Liver (tissue), 7 donors: ENCODE measurements at regions not wholly inside any gene's neighbourhood (a gene's known extent, or its start where the extent isn't known, plus 50 kb on each side); places are given as distances from the start of the nearest gene placed in this dataset.
"Not testable (repeated sequence)": the region's sequence is repeated elsewhere in the genome, so short reads cannot be mapped to it uniquely, and the experiment has no call there.

ENCODE experiments used
- DNase-seq: peaks from one replicate; pipeline ENCODE4 v3.0.0-alpha.2; 2017; ENCODE audit warnings: low spot score
- H3K27ac ChIP-seq, 2 donors: one replicate each; pipeline ENCODE4 v1.7.0; 2013; ENCODE audit warnings: inconsistent platforms in 2 of 2, low read length in 2 of 2, control low read depth in 1 of 2, low read depth in 1 of 2, mild to moderate bottlenecking in 1 of 2
- H3K27me3 ChIP-seq, 4 donors: one replicate each; pipeline versions ENCODE4 v1.6.1 to v1.7.0; 2013; ENCODE audit warnings: low read length in 3 of 4, inconsistent platforms in 1 of 4, mild to moderate bottlenecking in 1 of 4, moderate library complexity in 1 of 4; ENCODE audit not compliant: control insufficient read depth in 4 of 4, insufficient read depth in 4 of 4
- H3K36me3 ChIP-seq, 4 donors: one replicate each; pipeline versions ENCODE4 v1.6.1 to v1.7.0; 2013; ENCODE audit warnings: low read length in 3 of 4, mild to moderate bottlenecking in 3 of 4, low read depth in 1 of 4, moderate library complexity in 1 of 4; ENCODE audit not compliant: control insufficient read depth in 4 of 4, insufficient read depth in 3 of 4
- H3K4me1 ChIP-seq, 4 donors: one replicate each; pipeline versions ENCODE4 v1.6.1 to v1.7.0; 2013; ENCODE audit warnings: low read length in 3 of 4, mild to moderate bottlenecking in 3 of 4, moderate library complexity in 1 of 4; ENCODE audit not compliant: control insufficient read depth in 4 of 4, insufficient read depth in 4 of 4
- H3K4me3 ChIP-seq, 3 donors: one replicate each; pipeline versions ENCODE4 v1.6.1 to v1.7.0; 2013; ENCODE audit warnings: low read length in 3 of 3, control low read depth in 1 of 3, low read depth in 1 of 3, mild to moderate bottlenecking in 1 of 3
- H3K9ac ChIP-seq, 2 donors: one replicate each; pipeline ENCODE4 v1.7.0; 2013; ENCODE audit warnings: low read length in 2 of 2, mild to moderate bottlenecking in 2 of 2, moderate library complexity in 2 of 2, control low read depth in 1 of 2, low read depth in 1 of 2
- H3K9me3 ChIP-seq, 4 donors: one replicate each; pipeline versions ENCODE4 v1.6.1 to v1.7.0; 2013; ENCODE audit warnings: low read length in 3 of 4; ENCODE audit not compliant: control insufficient read depth in 4 of 4
- EGR1 ChIP-seq, 2 donors: IDR thresholded peaks; 2 replicates each; pipeline ENCODE4 v1.6.1; 2016 to 2018; ENCODE audit warnings: antibody characterized with exemption in 2 of 2, low read depth in 2 of 2
- FOXA2 ChIP-seq: IDR thresholded peaks from 2 replicates; pipeline ENCODE4 v1.6.1; 2016; ENCODE audit warnings: antibody characterized with exemption
- GABPA ChIP-seq, 2 donors: IDR thresholded peaks in 1 of 2; conservative IDR thresholded peaks in 1 of 2; 2 replicates each; pipeline ENCODE4 v1.6.1; 2016; ENCODE audit warnings: antibody characterized with exemption in 2 of 2, mild to moderate bottlenecking in 1 of 2, moderate library complexity in 1 of 2
- HNF4A ChIP-seq, 2 donors: conservative IDR thresholded peaks; 2 replicates each; pipeline ENCODE4 v1.6.1; 2016; ENCODE audit warnings: antibody characterized with exemption in 2 of 2, mild to moderate bottlenecking in 2 of 2
- HNF4G ChIP-seq: IDR thresholded peaks from 2 replicates; pipeline ENCODE4 v1.6.1; 2016; ENCODE audit warnings: antibody characterized with exemption
- JUND ChIP-seq, 2 donors: IDR thresholded peaks; 2 replicates each; pipeline ENCODE4 v1.6.1; 2016; ENCODE audit warnings: antibody characterized with exemption in 2 of 2
- MAX ChIP-seq: IDR thresholded peaks from 2 replicates; pipeline ENCODE4 v1.6.1; 2016; ENCODE audit warnings: antibody characterized with exemption
- RAD21 ChIP-seq, 2 donors: IDR thresholded peaks; 2 replicates each; pipeline ENCODE4 v1.6.1; 2016; ENCODE audit warnings: antibody characterized with exemption in 2 of 2, mild to moderate bottlenecking in 2 of 2
- SP1 ChIP-seq: IDR thresholded peaks from 2 replicates; pipeline ENCODE4 v1.6.1; 2018; ENCODE audit warnings: antibody characterized with exemption, mild to moderate bottlenecking
- WGBS: extraction: QIAGEN DNeasy Blood & Tissue Kit; methylation state at CpG from one replicate; pipeline ENCODE4 v1.1.7; 2013; 5-methylcytosine and 5-hydroxymethylcytosine counted together
- TF ChIP-seq, protein P1 (sequence below): IDR thresholded peaks from 2 replicates; pipeline ENCODE4 v1.6.1; 2016; ENCODE audit warnings: antibody characterized with exemption
- TF ChIP-seq, protein P2 (sequence below): IDR thresholded peaks from 2 replicates; pipeline ENCODE4 v1.6.1; 2016; ENCODE audit warnings: antibody characterized with exemption, mild to moderate bottlenecking
- donor health status: healthy.
- donor health status: healthy.
- donor health status: healthy.
- donor health status: healthy.

DNA sequence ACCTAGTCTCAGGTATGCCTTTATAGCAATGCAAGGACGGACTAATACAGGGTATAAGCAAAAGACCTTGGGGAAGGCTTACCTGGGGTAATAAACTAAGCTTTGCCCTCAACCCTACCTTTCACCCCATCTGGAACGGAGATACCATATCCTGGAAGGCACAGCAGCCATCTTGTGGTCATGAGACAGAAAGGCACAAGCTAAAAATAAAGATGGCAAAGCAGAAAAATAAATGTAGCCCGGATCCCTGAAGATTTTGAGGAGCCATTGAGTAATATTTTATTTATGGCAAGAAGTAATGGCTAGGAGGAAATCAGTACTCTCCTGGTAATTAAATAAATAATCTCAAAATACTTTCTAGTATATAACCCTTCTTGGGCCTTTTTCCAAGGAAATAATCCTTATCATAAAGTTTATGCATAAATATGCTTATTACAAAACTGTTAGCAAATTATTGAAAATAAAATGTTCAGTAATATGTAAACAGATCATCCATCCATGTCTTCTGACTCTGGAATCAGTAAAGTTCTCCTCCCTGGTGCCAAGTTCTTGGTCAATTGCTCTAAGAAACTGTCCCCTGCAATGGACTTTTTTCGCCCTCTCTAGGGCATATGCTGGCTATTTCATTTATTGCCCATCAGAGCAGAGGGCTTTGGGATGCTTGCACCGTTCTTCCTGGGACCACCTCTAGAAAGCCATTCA, 198.7 kb downstream of the SPP2 start:
- H3K4me1 ChIP-seq, result no peaks in the 10 kb centered on the region
- TF ChIP-seq, protein P1, sequence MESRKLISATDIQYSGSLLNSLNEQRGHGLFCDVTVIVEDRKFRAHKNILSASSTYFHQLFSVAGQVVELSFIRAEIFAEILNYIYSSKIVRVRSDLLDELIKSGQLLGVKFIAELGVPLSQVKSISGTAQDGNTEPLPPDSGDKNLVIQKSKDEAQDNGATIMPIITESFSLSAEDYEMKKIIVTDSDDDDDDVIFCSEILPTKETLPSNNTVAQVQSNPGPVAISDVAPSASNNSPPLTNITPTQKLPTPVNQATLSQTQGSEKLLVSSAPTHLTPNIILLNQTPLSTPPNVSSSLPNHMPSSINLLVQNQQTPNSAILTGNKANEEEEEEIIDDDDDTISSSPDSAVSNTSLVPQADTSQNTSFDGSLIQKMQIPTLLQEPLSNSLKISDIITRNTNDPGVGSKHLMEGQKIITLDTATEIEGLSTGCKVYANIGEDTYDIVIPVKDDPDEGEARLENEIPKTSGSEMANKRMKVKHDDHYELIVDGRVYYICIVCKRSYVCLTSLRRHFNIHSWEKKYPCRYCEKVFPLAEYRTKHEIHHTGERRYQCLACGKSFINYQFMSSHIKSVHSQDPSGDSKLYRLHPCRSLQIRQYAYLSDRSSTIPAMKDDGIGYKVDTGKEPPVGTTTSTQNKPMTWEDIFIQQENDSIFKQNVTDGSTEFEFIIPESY, result no peak
- no peak overlapping the region for H3K4me3 ChIP-seq
- DNase-seq, result no peak
- no peaks in the 10 kb centered on the region for H3K36me3 ChIP-seq
- H3K9me3 ChIP-seq, result no peaks in the 10 kb centered on the region
- no peak overlapping the region for H3K27ac ChIP-seq
- H3K27me3 ChIP-seq, result no peaks in the 10 kb centered on the region
- H3K9ac ChIP-seq, result no peak overlapping the region
- WGBS, result 83% methylated on average over 5 of the region's 5 CpGs

DNA sequence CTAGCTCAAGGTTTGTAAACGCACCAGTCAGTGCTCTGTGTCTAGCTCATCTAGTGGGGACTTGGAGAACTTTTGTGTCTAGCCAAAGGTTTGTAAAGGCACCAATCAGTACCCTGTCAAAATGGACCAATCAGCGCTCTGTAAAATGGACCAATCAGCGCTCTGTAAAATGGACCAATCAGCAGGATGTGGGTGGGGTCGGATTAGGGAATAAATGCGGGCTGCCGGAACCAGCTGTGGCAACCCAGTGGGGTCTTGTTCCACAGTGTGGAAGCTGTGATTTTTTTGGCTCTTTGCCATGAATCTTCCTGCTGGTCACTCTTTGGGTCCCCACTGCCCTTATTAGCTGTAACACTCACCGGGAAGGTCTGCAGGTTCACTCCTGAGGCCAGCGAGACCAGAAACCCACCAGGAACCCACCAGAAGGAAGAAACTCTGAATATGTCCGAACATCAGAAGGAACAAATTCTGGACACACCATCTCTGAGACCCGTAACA, 197.8 kb downstream of the SPP2 start:
- not testable (repeated sequence) for DNase-seq, H3K27ac ChIP-seq, H3K9me3 ChIP-seq, H3K4me1 ChIP-seq, H3K9ac ChIP-seq, H3K36me3 ChIP-seq, H3K27me3 ChIP-seq, H3K4me3 ChIP-seq
- 94% methylated on average over 10 of the region's 10 CpGs for WGBS

DNA sequence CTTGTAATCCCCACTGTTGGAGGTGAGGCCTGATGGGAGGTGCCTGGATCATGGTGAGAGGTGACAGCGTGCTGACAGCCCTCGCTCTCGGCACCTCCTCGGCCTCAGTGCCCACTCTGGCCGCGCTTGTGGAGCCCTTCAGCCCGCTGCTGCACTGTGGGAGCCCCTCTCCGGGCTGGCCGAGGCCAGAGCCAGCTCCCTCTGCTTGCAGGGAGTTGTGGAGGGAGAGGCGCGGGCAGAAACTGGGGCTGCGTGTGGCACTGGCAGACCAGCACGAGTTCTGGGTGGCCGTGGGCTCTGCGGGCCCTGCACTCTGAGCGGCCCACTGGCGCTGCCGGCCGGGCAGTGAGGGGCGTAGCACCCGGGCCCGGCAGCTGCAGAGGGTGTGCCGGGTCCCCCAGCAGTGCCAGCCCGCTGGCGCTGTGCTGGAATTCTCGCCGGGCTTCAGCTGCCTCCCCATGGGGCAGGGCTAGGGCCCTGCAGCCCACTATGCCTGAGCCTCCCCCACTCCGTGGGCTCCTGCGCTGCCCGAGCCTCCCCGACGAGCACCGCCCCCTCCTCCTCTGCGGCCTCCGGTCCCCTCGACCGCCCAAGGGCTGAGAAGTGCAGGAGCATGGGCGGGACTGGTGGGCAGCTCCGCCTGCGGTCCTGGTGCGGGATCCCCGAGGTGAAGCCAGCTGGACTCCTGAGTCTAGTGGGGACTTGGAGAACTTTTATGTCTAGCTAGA, 197.1 kb downstream of the SPP2 start:
- Histone ChIP-seq H3K27ac (no peak overlapping the region), H3K4me3 (no peak overlapping the region), H3K9ac (no peak overlapping the region), H3K27me3 (no peaks in the 10 kb centered on the region), H3K9me3 (no peaks in the 10 kb centered on the region), H3K4me1 (no peaks in the 10 kb centered on the region), H3K36me3 (no peaks in the 10 kb centered on the region)
- no peak for TF ChIP-seq JUND (IDR thresholded peaks at IDR 0.05)
- TF ChIP-seq HNF4G, result no peak
- no peak for TF ChIP-seq RAD21 (IDR thresholded peaks at IDR 0.05)
- TF ChIP-seq SP1, result no peak
- TF ChIP-seq HNF4A (conservative IDR thresholded peaks at IDR 0.05), result no peak
- TF ChIP-seq, protein P1, result no peak
- TF ChIP-seq GABPA (IDR thresholded peaks at IDR 0.05 in 1 of 2, conservative IDR thresholded peaks at IDR 0.05 in 1 of 2), result no peak
- TF ChIP-seq MAX, result no peak
- TF ChIP-seq, protein P2, sequence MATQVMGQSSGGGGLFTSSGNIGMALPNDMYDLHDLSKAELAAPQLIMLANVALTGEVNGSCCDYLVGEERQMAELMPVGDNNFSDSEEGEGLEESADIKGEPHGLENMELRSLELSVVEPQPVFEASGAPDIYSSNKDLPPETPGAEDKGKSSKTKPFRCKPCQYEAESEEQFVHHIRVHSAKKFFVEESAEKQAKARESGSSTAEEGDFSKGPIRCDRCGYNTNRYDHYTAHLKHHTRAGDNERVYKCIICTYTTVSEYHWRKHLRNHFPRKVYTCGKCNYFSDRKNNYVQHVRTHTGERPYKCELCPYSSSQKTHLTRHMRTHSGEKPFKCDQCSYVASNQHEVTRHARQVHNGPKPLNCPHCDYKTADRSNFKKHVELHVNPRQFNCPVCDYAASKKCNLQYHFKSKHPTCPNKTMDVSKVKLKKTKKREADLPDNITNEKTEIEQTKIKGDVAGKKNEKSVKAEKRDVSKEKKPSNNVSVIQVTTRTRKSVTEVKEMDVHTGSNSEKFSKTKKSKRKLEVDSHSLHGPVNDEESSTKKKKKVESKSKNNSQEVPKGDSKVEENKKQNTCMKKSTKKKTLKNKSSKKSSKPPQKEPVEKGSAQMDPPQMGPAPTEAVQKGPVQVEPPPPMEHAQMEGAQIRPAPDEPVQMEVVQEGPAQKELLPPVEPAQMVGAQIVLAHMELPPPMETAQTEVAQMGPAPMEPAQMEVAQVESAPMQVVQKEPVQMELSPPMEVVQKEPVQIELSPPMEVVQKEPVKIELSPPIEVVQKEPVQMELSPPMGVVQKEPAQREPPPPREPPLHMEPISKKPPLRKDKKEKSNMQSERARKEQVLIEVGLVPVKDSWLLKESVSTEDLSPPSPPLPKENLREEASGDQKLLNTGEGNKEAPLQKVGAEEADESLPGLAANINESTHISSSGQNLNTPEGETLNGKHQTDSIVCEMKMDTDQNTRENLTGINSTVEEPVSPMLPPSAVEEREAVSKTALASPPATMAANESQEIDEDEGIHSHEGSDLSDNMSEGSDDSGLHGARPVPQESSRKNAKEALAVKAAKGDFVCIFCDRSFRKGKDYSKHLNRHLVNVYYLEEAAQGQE, result no peak
- TF ChIP-seq FOXA2, result no peak
- no peak for TF ChIP-seq EGR1 (IDR thresholded peaks at IDR 0.05; ENCODE audit: low read depth in 2 of 2)
- 97% methylated on average over 42 of the region's 42 CpGs for WGBS
- no peak for DNase-seq
